Astrocyte of the spinal cord (primary cell): ENCODE measurements at regions not wholly inside any gene's neighbourhood (a gene's known extent, or its start where the extent isn't known, plus 50 kb on each side); places are given as distances from the start of the nearest gene placed in this dataset.

Source experiments
- DNase-seq: peaks from one replicate; pipeline ENCODE4 v3.0.0; 2011; ENCODE audit warnings: low read depth, low spot score
- H3K4me3 ChIP-seq: 2 replicates; pipeline ENCODE4 v1.5.1; 2011; ENCODE audit warnings: low read depth, mild to moderate bottlenecking, low read length, moderate library complexity
- CTCF ChIP-seq: IDR thresholded peaks from 2 replicates; pipeline ENCODE4 v1.5.1; 2012; ENCODE audit warnings: low read depth, mild to moderate bottlenecking, low read length, inconsistent platforms
- in situ Hi-C: cut with HindIII; loops from 2 replicates; pipeline ENCODE4 v1.10.0; 2017; ENCODE audit warnings: low sequenced_read_pairs

- TF ChIP-seq CTCF = no peak
- in situ Hi-C loops = no loop called here
- H3K4me3 ChIP-seq = no peak overlapping the region
- DNase-seq = peak; percentile 9
Observed at GRCh38 chrX:25531096-25531495, 515.3 kb upstream of the ARX start.

- DNase-seq = no peak
- H3K4me3 ChIP-seq = no peak overlapping the region
- no peak for TF ChIP-seq CTCF
- in situ Hi-C loops = no loop called here
Observed at GRCh38 chrX:25534091-25534490, 518.3 kb upstream of the ARX start.

- TF ChIP-seq CTCF = no peak
- no peak overlapping the region for H3K4me3 ChIP-seq
- in situ Hi-C loops = no loop called here
- no peak for DNase-seq
Observed at GRCh38 chrX:25536307-25536970, 520.7 kb upstream of the ARX start.

GRCh38 chrX:25537699-25538098, 521.9 kb upstream of the ARX start:
- H3K4me3 ChIP-seq = no peak overlapping the region
- no peak for TF ChIP-seq CTCF
- in situ Hi-C loops = no loop called here
- no peak for DNase-seq

GRCh38 chrX:25544641-25545040, 528.9 kb upstream of the ARX start:
- no peak for TF ChIP-seq CTCF
- no peak overlapping the region for H3K4me3 ChIP-seq
- peak; percentile 8 for DNase-seq
- in situ Hi-C loops = no loop called here

- TF ChIP-seq CTCF = no peak
- no peak overlapping the region for H3K4me3 ChIP-seq
- in situ Hi-C loops = no loop called here
- DNase-seq = no peak
Observed at GRCh38 chrX:25548811-25549210, 533.0 kb upstream of the ARX start.

GRCh38 chrX:25555521-25555920, 539.8 kb upstream of the ARX start:
- DNase-seq = no peak
- TF ChIP-seq CTCF = no peak
- no peak overlapping the region for H3K4me3 ChIP-seq
- in situ Hi-C loops = no loop called here
